ENCODE measurements at regions not wholly inside any gene's neighbourhood (a gene's known extent, or its start where the extent isn't known, plus 50 kb on each side); places are given as distances from the start of the nearest gene placed in this dataset.

DNA sequence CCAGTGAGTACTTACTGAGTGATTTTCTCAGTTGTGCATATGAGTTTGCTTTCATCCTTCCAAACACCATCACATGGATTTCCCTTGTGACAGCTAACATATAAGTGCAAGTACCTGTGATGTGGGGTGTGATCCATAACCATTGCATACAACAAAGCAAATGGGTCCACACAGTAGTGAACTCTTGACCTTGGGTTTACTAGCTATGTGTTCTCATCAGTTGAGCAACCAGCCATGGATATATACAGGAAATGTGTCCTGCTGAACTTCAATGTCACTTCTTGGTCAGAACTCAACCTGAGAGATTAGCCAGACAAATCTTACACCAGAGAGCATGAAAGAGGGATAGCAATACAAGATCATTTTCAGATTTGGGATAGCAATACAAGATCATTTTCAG, 420.9 kb upstream of the KCNH7 start:
- no peak for DNase-seq

- DNase-seq: no peak
These were observed 416.5 kb upstream of the KCNH7 start for GRCh38 chr2:163255086-163255485.

DNA sequence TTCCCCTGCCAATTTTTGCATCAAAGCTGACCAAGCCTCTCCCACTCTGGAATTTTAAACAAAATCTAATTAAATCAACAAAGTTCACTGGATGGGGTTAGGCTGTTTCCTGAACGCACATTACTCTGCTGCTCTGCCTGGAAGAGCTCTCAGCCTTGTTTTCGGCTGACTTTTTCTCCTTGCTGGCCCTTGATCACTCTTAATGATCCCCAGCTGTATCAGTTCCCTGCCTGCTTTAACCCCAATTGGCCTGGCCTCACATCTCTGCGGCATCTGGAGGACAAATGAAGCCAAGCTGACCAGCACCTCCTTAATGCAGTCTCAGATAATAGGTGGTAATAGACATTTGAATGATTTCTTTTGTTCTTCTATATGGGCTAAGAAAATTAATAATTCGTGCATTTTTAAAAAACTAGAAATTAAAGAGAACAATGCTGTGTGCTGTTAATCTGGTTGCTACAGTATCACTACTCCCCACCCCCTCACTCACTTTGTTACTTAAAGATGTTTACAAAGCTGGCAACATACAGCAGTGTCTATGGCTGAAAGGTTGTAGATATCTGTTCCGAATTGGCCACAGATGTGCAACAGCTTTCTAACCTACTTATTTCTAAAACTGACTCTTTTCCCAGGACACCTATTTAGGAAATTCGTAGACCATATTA, 415.2 kb upstream of the KCNH7 start:
- no peak for DNase-seq

DNA sequence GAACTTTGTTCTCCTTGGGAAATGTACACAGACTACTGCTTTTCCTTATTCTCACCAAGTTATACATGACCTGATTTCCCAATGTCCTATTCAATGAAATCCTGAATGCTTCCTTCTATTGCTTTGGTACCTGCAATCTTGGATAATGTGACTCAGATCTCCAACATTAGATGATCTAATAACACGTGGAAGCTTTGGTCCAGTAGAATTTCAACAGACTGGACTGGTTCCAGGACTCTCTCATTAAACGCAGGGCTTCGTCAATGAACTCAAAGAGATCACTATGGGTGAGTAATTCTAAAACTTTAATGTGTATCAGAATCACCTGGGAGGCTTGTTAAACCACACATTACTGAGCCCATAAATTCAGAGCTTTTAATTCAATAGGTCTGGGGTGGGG, 413.6 kb upstream of the KCNH7 start:
- no peak for DNase-seq

DNA sequence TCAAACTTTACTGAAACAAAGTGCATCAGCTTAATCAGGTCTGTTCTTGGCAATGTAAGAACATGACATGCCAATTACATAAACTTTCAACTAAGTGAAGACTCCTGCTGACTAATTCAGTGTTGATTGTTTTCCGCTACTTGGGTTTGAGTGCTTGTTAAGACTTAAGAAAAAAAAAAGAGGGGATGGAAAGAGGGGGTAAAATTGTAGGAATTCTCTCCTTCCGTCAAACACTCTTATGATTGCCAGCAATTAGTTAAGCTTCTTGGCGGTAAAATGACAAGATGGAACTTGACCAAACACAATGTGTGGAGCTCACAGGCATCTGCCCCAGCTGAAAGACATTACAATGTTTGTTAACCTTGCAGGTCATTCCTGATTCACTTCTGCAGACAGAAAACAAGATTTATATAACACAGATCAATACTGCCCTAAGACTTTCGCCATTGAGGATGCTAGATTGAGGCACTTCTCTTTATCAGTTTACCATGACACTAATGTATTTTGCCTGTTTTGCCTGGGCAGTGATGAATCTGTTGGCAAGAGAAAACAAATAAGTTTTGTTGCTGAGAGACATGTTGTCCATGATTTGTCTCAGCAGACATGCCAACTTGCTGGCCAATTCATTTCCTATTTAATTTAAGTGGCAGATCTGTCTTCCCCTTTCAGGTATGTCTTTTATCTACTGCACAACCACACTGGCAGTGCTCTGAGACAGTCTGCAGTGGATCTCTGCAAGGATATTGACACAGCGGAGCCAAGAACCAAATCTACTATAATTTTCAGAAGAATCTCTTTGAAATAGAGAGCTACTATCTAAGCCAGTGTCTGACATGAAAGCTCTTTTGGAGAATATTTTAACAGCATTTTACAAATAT, 410.0 kb upstream of the KCNH7 start:
- DNase-seq: no peak

GRCh38 chr2:163247847-163248220, 409.3 kb upstream of the KCNH7 start:
- no peak for DNase-seq

DNA sequence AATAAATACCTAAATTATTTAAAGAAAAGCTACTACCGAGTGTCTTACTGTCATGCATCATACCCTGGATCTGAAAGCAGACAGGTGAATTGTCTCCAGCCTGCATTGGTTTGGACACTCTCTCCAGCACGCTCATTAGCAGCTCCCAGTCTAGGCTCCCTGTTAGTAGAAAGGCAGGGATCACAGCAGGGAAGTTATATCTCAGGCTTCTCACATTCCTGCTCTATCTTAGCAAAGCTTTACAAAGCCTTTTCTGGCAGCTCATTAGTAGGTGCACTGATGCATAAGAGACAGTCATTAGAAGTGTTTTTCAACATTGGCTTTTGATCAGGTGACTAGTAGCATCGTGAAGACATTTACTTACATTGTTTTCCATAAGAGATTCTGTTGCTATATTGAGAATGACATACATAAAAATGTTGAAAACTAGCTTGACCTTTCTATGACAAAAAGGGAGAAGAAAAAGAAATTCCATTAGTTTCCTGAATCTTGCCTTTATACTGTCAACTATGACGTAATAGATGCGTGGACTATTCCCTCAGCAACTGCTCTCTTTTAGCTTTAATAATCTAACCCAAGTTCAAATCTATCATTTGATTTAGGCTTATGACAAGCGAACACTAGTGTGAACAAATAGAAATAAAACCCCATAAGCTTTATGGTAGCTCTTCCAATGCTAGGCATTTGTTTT, 408.7 kb upstream of the KCNH7 start:
- DNase-seq: no peak

DNA sequence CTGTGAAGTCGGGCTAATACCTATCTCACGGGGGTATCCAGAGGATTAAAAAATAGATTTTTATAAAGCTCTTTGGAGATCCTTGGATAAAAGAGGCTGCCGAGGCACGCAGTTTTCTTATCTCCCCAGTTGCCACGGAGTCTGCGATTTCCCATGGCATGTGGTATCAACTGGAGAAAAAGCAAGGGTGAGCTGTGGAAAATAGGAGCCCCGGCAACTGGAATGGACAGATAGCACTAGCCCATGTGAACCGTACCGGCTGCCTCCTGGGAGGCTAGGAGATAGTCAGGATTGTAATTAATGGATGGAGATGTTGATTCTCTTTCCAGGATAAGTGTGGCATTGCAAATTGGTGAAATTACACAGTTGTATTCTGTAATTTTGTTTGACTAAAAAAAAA, 407.6 kb upstream of the KCNH7 start:
- DNase-seq: no peak

DNA sequence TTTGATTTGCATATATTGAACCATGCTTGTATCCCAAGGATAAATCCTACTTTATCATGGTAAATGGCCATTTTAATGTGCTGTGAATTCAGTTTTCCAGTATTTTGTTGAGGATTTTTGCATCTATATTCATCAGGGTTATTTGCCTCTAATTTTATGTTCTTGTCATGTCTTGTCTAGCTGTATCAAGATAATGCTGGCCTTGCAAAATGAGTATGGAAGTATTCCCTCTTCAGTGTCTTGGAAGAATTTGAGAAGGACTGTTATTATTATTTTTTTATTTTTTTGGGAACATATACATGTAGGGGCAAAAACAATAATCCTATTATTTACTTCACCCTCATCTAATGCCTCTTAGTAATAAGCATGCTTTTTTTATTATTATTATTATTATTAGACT, 398.0 kb upstream of the KCNH7 start:
- no peak for DNase-seq

DNA sequence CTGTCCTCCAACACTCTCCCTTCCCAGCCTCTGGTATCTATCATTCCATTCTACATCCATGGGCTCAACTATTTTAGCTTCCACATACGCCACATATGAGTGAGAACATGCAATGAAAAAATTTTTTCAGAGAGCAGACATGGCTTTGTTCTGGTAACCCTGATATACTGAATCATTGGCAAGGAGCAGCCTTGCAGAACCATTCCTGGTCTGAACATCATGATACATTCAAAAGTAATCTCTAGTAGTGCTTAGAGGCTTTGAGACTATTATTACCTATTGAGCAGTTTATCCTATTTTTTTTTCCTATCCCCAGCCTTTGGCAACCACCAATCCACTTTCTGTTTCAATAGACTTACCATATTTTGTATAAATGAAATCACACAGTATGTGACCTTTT, 393.1 kb upstream of the KCNH7 start:
- DNase-seq: no peak

GRCh38 chr2:163213661-163214081, 375.1 kb upstream of the KCNH7 start:
- no peak for DNase-seq

- no peak for DNase-seq
These were observed 371.9 kb upstream of the KCNH7 start for GRCh38 chr2:163210430-163210918.

- no peak for DNase-seq
These were observed 369.3 kb upstream of the KCNH7 start for GRCh38 chr2:163207693-163208370.

GRCh38 chr2:163205589-163206254, 367.2 kb upstream of the KCNH7 start:
- no peak for DNase-seq

DNA sequence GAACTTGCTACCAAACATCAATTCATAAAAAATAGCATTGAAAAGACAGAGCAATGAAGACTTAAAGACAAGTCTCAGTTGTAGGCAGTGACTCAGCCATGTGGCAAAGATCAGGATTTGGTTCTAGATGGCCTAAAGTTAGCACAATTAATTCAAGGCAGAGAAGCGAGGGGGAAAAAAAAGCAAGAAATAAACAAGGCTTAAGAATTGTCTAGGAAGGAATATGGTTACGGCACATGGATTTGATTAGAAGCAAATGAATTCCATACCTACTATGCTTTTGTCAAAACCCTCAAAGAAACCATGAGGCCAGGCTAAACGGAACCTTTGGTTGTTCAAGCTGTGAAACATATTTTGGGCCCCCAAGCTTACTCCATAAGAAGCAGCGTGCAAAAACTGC, 362.2 kb upstream of the KCNH7 start:
- DNase-seq: no peak

DNA sequence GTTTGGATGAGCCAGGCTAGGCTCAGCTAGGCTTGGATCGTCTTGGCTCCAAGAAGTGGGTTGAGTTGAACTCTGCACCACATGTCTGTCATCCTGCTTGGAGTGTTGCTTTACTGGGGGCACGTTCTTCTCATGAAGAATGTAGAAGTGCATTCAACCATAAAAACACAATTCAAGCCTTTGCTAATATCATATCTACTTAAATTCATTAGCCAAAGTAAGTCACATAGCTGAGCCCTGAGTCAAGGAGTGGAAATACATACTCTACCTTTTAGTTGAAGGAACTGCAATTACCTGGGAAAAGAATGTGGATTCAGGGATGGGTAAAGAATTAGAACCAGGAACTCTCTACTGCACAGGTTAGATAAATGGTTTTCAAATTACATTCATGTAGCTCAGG, 360.4 kb upstream of the KCNH7 start:
- DNase-seq: no peak

GRCh38 chr2:163198007-163198406, 359.4 kb upstream of the KCNH7 start:
- DNase-seq: no peak

DNA sequence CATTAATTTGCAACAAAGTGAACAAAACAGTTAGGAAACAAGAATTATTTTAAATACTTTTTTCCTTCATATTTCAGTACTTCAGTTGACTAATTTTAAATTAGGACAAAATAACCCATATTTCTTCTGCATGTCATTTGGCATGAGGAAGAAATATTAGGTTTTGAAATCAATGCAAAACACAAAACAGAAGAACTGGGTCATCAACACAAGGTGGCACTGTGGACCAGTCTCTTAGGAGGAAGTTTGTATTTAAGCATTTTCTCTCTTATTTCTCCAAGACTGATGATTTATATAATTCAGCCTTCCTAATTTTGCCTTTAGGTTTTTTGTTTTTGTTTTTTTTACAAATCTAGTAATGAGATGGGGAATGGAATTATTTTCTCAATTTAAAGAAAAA, 352.8 kb upstream of the KCNH7 start:
- peak; percentile 1 for DNase-seq

- no peak for DNase-seq
These were observed 349.6 kb upstream of the KCNH7 start for GRCh38 chr2:163187995-163188655.

GRCh38 chr2:163187119-163187518, 348.6 kb upstream of the KCNH7 start:
- no peak for DNase-seq

DNA sequence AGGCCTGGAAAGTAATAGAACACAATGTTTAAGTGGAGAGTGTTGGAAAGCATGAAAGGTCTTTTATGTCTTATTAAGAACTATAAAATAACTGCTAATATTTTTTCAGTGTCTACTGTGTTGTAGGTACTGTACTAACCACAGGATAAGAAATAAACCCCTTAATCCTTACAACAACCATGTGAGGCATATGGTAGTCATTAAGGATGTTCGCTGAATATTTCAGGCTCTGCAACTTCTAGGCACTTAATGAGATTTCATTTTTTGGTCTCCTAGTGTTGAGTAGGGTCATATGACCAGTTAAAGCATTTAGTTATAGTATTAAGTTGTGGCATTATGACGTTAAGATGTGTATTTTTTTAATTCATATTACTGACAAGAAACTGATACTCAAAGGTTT, 346.6 kb upstream of the KCNH7 start:
- no peak for DNase-seq

- DNase-seq: no peak
These were observed 344.3 kb upstream of the KCNH7 start for GRCh38 chr2:163182764-163183354.

Measured in activated CD4-positive, alpha-beta T cell treated with anti-CD3 and anti-CD28 coated beads, Interleukin-10, Interleukin-2, amounts not matched to agents 100 ng/mL and 50 ng/mL, durations not matched to agents 16 hours and 8 hours (primary cell).